NOMO-1 treated with dmso at 0.1 percent for 144 hours (cell line): ENCODE measurements at regions not wholly inside any gene's neighbourhood (a gene's known extent, or its start where the extent isn't known, plus 50 kb on each side); places are given as distances from the start of the nearest gene placed in this dataset.
"Not testable (repeated sequence)": the region's sequence is repeated elsewhere in the genome, so short reads cannot be mapped to it uniquely, and the experiment has no call there.

Source experiments
- DNase-seq: peaks from one replicate; lab custom pipeline; 2025; ENCODE audit not compliant: unreplicated experiment; lab: John Stamatoyannopoulos, UW

DNA sequence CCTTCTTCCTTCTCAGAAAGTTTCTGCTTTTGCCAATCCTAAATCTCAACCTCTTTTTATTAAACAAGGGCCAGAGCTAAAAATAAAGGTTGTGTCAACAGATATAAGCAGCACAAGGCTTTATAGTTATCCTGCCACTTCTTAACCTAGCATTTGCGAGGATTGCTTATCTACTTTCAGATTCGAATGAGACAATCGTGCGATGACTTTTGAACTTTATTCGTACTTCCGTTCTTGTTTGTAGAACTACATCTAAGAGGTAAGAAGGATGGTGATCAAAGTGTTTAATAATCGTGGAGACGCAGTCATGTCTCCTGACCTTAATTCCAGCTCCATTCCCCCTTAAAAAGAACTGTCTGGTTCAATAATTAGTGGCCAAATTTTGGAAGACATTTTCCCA lies 578.6 kb downstream of the PIK3C3 start:
- no peak for DNase-seq

DNA sequence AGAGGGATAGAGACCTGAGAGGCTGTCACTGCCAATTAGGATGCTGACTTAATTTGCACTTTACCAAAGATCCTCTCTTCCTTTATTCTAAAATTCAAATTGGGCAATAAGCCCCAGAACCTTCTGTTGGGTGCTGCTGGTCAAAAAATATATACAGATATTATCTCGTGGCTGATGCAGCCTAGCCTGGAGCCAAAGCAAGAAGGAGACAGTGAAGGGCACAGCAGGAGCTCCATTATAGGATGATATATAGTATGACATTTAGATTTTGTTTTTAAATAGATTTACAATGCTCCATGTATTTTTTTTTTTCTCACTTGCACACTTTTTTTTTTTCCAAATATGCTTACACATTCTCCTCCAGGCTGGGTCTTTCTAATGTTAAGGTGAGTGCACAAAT lies 579.3 kb downstream of the PIK3C3 start:
- DNase-seq: no peak

DNA sequence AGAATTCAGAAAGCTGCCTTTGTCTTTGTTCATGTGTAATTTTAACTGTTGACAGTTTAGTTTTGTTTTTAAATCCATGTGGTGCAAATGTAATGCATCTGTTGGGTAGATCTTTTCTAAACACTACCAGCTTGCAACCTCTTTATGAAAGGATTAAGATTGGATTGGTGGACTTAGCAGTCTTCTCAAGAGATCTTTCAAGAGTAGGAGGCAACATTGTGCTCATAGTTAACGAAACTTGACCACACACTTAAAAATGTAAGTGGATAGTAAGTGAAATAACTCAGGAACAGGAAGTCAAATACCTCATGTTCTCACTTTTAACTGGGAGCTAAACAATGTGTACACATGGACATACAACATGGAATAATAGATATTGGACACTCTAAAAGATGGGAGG lies 579.0 kb downstream of the RIT2 start:
- no peak for DNase-seq

DNA sequence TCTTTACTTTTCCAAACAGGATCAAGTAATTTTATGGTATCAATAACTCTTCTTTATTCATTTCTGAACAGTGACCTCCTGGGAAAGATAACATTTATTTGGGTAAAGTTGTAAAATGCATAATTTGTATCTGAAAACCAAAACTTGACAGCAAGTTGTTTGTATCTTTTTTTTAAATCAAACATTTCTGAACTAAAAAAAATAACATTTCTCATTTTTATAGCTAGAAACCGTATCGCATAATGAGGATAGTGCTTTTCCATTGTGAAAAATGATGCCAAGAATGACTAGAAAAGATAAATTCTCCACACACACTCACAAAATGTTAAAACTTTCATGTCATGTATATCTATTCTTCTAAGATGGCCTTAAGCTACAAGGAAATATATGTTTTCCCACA lies 578.2 kb downstream of the RIT2 start:
- no peak for DNase-seq

DNA sequence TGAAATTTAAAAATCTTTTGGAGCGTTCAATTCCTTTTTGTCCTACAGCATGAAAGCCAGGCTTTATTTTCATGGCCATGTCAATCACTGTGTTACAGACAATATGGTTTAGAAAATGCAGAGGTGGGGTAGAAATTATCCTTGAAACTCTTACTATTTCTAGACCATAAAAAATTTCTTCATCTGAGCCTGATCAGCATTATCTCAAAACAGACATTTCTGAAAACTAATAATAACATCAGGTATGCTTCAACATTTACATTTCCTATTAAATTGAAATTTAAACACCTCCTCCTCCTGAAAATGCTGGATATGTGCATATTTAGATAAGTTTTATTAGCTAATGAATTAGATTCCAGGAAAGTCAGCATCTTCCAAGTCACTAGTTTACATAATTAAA lies 570.6 kb downstream of the RIT2 start:
- DNase-seq: no peak

DNA sequence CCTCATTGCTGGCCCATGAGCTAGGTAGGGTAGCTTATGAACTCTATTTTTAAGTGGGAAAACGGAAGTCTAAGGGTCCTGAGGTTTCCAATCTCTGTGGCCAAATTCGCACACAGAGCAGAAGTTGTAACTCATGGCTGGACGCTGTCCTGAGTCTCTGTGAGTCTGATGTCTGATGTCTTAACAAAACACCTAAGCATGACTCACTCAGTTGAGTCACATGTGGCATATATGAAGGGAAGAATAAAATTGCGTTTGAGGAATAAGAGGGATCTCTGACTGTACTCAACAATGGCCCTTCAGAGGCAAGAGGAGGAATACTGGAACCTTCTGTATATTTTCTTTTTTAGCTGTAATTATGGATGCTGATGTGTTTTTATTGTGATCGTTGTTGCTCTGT lies 569.7 kb downstream of the RIT2 start:
- DNase-seq: no peak

DNA sequence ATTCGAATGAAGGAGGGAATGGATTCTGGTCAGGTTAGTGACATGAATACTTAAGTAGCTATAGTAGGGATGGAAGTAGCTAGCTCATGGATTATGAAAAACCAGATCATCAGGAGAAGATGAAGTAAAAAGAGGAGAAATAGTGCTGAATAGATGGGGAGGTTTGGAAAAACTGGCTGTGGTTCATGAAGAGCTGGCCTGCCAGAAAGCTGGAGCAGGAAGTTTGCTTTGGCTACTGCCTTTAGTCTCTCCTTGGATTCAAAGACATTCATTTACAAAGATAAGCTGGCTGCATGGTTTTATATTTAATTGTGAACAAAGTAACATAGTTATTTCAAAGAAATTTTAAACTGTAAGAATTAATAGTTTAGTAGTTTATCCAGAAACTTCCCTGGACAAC lies 567.0 kb downstream of the RIT2 start:
- DNase-seq: no peak

DNA sequence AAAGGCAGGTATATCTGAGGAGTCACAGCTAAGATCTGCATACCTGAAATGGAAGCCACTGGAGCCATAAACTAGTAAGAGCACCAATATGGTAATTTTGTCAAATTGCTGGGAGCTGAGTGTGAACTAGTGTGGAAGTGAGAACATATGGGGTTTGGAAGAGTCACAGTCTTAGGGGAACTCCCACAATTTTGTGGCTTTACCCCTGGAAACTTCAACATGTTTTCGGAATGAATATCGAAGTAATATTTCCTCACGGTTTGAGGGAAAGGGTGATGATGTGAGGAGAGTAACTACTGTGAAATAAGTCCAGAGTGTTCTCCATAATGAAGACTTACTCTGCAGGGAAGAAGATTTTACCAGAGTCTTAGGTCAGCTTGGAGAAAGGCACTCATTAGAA lies 565.9 kb downstream of the RIT2 start:
- DNase-seq: no peak

DNA sequence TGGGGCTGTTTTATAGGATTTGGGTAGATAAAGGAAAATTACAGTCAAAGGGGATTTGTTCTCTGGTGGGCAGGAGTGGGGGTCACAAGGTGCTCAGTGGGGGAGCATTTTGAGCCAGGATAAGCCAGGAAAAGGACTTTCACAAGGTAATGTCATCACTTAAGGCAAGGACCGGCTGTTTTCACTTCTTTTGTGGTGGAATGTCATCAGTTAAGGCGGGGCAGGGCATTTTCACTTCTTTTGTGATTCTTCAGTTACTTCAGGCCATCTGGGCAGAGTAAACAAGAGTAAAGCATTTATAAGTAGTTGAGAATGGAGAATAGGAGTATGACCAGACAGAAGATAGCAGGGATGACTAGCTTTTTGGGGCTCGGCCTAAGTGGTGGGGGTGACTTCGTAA lies 562.9 kb downstream of the RIT2 start:
- not testable (repeated sequence) for DNase-seq

DNA sequence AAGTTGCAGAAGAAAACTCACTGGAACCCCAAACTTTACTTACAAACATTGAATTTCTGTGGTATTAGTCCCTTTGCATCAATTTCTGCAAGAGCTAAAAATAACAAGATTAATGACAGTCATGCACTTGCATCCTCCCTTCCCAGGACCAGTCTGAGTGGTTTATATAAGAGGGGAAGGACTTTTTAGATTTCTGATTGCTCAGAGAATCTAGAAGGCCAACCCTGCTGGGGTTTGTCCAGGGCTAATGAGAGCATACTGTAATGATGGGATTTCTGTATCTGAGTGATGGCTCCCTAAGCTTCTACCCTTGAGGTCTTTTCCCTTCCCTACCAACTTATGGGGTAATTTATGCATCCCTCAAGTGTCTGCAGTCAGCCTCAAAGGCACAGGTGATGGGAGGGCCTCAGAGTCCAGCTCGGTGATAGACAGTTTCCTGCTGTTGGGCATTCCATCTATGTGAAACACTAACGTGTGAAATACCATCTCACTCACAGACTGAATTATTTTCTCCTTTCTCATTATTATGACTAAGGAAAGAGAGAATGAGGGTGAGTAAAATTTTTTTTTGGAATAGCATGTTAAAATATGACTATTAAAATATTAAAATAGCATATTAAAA lies 556.3 kb downstream of the RIT2 start:
- DNase-seq: no peak

DNA sequence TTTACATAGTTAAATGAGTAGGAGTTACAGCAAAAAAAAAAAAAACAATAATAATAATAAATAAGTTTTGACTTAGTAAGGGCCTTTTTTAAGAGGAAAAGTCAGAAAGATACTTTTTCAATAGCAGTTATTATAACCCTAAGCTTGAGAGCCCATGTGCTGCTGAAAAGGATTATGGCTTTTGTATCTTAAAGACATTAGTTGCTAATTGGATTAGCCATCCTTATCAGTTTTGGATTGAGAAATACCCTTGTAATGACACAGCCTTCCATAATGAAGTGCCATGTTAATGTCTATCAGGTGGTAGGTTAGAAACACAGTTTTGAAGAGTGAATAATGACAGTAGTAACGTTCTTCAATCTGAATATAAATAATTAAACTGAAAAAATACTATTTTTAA lies 554.0 kb downstream of the RIT2 start:
- no peak for DNase-seq

DNA sequence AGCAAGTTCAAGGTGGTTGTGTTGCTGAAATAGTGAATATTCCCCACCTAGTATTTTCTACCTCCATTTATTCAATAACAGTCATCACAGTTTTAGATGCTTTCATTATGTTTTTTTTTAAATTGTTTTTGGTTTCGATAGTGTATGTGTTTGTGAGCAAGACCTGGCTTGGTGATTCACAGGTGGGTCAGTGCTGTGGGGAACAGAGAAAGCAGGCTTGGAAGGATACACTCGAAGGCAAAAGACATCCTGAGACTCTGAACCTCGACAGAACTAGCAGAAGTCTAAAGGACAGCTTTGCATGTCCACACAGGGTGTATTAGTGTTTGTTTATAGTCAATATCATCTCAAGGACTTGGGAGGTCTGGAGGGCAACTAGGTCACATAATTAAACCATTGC lies 551.5 kb downstream of the RIT2 start:
- no peak for DNase-seq

DNA sequence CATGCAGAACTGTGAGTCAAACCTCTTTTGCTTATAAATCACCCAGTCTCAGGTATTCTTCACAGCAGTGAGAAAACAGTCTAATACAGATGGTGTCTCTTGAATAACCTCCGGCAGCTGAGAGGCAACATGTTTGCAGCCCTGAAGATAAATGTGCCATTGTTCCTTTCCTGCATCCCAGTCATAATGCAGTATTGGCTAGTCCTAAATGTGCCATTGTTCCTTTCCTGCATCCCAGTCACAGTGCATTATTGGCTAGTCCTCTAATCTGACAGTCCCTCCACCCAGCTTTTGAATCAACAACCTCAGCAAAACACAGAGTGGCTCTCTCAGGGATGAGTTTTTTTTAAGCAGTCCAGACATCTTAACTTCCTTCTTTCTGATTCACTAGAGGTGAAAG lies 550.7 kb downstream of the RIT2 start:
- DNase-seq: no peak

DNA sequence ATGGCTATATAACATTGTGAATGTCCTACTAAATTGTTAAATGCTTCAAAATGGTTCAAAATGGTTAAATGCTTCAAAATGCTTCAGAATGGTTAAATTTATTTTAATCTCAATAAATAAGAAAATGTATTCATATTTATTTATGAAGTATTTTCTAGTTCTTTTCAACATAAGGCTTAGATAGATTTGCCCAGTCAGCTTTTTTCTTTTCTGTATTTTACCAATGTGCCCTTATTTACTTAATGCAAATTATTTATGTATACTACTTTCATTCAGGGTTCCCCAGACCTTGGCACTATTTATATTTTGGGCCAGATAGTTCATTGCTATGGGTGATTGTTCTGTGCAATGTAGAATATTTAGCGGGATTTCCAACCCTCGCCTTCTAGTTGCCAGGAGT lies 546.7 kb downstream of the RIT2 start:
- DNase-seq: no peak

DNA sequence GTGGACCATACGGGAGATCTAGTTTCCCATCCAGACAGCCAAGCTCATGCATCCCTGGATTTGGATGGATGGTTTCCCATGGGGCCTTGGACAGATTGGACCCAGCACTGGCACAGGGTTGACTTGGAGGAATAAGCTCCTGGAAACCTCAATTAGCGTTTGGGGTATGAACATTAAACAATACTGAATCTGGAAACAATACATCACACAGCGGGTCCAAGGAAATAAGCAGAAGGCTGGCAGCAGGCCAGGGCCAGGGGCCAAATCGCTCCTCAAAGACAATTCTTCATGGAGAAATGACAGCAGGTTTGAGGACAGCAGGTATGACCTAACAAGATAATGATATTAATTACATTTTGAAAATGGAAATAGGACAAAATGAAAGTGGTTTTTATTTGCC lies 540.6 kb downstream of the RIT2 start:
- DNase-seq: no peak

DNA sequence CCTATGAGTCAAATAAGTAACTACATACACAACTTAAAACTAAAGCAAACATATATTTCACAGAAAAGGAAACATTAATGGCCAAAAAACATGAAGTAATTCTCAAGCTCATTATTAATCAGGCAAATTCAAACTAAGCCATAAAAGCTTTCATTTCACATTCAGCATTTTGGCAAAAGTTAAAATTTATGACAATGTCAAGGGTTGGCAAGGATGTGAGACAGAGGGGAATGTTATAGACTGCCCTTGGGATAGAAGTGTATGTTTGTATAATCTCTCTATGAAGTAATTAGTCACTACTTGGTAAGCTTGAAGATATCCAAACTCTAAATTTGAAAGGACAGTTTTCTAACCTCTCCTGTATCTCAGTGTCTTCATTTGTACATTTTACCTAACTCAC lies 539.4 kb downstream of the RIT2 start:
- no peak for DNase-seq

DNA sequence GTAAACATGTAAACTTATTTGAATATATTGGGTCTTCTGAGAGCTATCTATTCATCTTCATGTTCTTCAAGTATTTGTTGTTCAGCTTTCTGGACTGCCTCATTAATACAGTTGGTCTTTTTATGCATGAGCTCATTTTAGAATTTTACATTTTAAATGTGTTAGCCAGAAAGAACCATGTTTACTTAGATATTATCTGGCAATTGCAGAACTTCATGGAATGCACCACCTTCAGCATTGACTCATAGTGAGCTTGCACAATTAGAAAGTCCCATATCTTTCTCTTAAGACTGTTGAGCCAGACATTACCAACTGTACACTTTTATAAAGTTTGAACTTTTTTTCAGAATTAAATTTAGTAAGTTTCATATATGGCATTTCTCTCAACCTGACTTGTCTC lies 536.7 kb downstream of the RIT2 start:
- DNase-seq: no peak

DNA sequence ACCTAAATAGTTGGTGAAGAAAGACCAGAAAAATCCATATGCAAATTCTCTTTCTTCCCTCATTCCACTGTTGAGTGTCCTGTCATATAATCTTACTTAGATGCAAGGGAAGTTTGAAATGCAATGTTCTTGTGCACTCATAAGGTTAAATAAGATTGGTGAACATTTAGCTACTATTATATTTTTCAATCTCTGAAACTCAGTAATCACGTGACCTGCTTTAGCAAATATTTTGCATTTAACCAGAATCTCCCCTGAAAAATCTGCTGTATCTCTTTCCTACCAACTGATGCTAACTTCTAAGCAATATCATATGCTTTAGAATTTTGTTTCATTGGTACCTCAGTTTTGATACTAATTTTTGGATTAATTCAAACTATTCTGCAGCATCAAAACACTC lies 533.2 kb downstream of the RIT2 start:
- no peak for DNase-seq

DNA sequence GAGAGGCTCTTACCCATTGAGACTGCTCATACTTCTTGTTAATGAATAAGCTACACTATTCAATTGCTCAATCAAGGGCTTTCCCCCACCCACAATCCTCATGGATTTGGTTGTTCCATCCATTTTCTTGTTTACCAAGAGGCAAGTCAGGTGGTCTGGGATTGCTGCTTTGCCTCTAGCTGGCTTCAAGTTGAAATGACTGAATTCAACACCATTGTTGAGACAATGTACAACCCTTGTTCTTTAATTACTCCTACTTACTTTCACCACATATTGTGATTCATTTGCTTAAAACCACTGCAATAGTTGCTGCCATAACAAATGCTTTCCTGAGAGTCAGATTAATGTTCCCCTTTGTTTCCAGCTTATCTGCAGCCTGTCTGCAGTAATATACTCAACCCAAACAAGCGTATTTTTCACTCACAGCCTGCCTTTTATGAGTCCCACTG lies 532.2 kb downstream of the RIT2 start:
- DNase-seq: no peak

DNA sequence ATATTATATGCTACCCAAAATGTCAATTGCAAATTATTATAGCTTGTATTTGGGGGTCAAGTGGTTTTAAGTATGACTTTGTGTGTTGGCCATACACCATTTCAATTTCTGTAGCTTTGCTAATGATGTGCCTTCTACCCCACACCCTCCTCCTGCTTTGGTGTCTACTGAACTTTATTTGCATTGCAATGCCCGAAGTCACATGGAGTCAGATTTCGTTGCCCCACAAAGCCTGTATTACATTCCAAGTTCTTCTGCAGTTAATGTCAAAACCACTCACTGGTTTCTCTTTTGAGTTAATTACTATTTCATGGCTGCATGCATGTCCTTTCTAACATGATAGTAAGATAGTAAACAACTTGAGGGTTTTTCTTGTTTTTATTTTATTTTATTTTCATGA lies 528.9 kb downstream of the RIT2 start:
- no peak for DNase-seq

DNA sequence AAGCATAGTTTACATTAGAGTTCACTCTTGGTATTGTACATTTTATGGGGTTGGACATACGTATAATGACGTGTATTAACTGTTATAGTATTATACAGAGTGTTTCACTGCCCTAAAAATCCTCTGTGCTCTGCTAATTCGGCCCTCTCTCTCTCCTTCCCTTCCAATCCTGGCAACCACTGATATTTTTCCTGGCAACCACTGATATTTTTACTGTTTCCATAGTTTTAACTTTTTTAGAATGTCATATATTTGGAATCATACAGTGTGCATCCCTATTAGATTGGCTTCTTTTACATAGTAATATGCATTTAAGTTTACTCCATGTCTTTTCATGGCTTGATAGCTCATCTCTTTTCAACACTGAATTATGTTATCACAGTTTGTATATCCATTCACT lies 526.7 kb downstream of the RIT2 start:
- no peak for DNase-seq

DNA sequence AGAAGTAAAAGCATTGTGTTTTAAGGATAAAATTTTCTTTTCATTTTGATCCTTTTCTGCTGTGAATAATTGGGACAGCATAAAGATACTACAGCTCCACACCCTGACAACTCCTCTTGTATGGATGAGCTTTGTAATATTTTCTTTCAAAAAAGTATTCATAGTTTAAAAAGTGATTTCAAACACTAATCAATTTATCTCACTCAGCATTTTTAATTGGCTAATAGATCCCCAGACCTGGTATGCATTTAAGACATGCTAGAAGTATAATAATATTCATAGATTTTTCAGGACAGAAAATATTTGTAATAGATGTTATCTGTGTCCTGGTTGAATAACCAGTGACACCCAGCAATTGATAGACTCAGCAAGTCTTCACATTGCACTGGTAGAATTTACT lies 510.7 kb downstream of the RIT2 start:
- no peak for DNase-seq

DNA sequence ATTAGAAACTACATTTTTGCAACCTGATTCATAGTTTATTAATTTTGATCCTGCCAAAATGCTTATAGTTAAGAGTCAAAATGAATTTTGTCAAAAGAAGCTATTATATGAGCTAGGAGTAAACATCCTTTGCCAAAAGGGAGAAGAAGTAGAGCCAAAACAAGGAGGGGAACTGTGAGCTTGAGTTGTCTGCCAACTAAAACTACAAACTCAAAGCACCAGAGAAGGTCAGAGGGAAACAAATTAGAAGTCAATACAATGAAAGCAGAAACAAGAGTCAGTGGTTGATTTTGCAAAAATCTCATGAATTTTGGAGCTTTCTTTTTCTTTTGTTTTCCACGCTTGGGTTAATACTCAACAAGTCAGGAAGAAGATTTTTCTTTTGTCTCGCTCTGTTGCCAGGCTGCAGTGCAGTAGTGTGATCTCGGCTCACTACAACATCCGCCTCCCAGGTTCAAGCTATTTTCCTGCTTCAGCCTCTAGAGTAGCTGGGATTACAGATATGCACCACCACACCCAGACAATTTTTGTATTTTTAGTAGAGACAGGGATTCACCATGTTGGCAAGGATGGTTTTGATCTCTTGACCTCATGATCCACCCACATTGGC lies 508.5 kb downstream of the RIT2 start:
- no peak for DNase-seq
